GOT3 (cell line): ENCODE measurements at regions not wholly inside any gene's neighbourhood (a gene's known extent, or its start where the extent isn't known, plus 50 kb on each side); places are given as distances from the start of the nearest gene placed in this dataset.

ENCODE experiments used
- DNase-seq: peaks from one replicate; lab custom pipeline; 2025; ENCODE audit warnings: mixed read lengths; lab: John Stamatoyannopoulos, UW

- DNase-seq: no peak
Observed at GRCh38 chr21:25375675-25376074, 231.6 kb downstream of the MRPL39 start.

- DNase-seq: no peak
Observed at GRCh38 chr21:25373126-25374082, 233.9 kb downstream of the MRPL39 start.

GRCh38 chr21:25371841-25372425 is 235.3 kb downstream of the MRPL39 start:
- DNase-seq: no peak

GRCh38 chr21:25370311-25370744 is 237.0 kb downstream of the MRPL39 start:
- DNase-seq: peak; percentile 16

- no peak for DNase-seq
Observed at GRCh38 chr21:25369524-25370300, 237.6 kb downstream of the MRPL39 start.

- no peak for DNase-seq
Observed at GRCh38 chr21:25368531-25368930, 238.8 kb downstream of the MRPL39 start.

GRCh38 chr21:25366116-25366515 is 241.2 kb downstream of the MRPL39 start:
- no peak for DNase-seq

GRCh38 chr21:25362375-25363267 is 244.7 kb downstream of the MRPL39 start:
- DNase-seq: no peak

- no peak for DNase-seq
Observed at GRCh38 chr21:25361765-25362164, 245.5 kb downstream of the MRPL39 start.

- no peak for DNase-seq
Observed at GRCh38 chr21:25361097-25361496, 246.2 kb downstream of the MRPL39 start.

GRCh38 chr21:25360593-25360992 is 246.7 kb downstream of the MRPL39 start:
- DNase-seq: no peak

GRCh38 chr21:25359724-25360123 is 247.6 kb downstream of the MRPL39 start:
- no peak for DNase-seq

GRCh38 chr21:25350056-25350455 is 257.2 kb downstream of the MRPL39 start:
- no peak for DNase-seq

- DNase-seq: no peak
Observed at GRCh38 chr21:25343774-25344545, 263.3 kb downstream of the MRPL39 start.

GRCh38 chr21:25342816-25343215 is 264.5 kb downstream of the MRPL39 start:
- no peak for DNase-seq

GRCh38 chr21:25341981-25342380 is 265.3 kb downstream of the MRPL39 start:
- DNase-seq: no peak

- no peak for DNase-seq
Observed at GRCh38 chr21:25338415-25338814, 268.9 kb downstream of the MRPL39 start.

GRCh38 chr21:25334046-25334730 is 273.1 kb downstream of the MRPL39 start:
- no peak for DNase-seq

GRCh38 chr21:25331286-25331685 is 276.0 kb downstream of the MRPL39 start:
- DNase-seq: no peak

GRCh38 chr21:25330266-25330665 is 277.0 kb downstream of the MRPL39 start:
- DNase-seq: no peak
